ENCODE measurements at regions not wholly inside any gene's neighbourhood (a gene's known extent, or its start where the extent isn't known, plus 50 kb on each side); places are given as distances from the start of the nearest gene placed in this dataset.
A peak's percentile ranks its signal among the peaks of the same experiment; 100 is the strongest.
"Not testable (repeated sequence)": the region's sequence is repeated elsewhere in the genome, so short reads cannot be mapped to it uniquely, and the experiment has no call there.

GRCh38 chr2:87634106-87634505, 113.8 kb upstream of the PLGLB2 start:
- H3K36me3 ChIP-seq (ENCODE audit: low read depth, low read length); ATAC-seq; H3K4me3 ChIP-seq (ENCODE audit: low read length); H3K4me1 ChIP-seq (ENCODE audit: insufficient read depth, low read length); H3K9me2 ChIP-seq (replicated peaks; ENCODE audit: low read length); H3K9ac ChIP-seq (ENCODE audit: low read length); H3K9me3 ChIP-seq (ENCODE audit: low read length); H3K27me3 ChIP-seq (ENCODE audit: low read length); BruUV-seq (replicated peaks); POLR2A ChIA-PET (ENCODE audit: unreplicated experiment); H3F3A ChIP-seq (ENCODE audit: low read length, unreplicated experiment); DNase-seq; H3K4me2 ChIP-seq (ENCODE audit: low read length); H3K79me2 ChIP-seq (ENCODE audit: low read length); H2AFZ ChIP-seq (ENCODE audit: low read length); H3K27ac ChIP-seq (ENCODE audit: low read length); intact Hi-C loops (cut with micrococcal nuclease); H4K20me1 ChIP-seq (ENCODE audit: low read length); CTCF ChIA-PET: not testable (repeated sequence)

GRCh38 chr2:87634971-87635650, 112.8 kb upstream of the PLGLB2 start:
- peak; percentile 33; the same call in 1 of the 2 replicates for ATAC-seq
- H3K4me1 ChIP-seq (ENCODE audit: insufficient read depth, low read length); POLR2A ChIA-PET (ENCODE audit: unreplicated experiment); H3K9me2 ChIP-seq (replicated peaks; ENCODE audit: low read length); H3K4me2 ChIP-seq (ENCODE audit: low read length); H3K79me2 ChIP-seq (ENCODE audit: low read length); CTCF ChIA-PET; H3K9me3 ChIP-seq (ENCODE audit: low read length); DNase-seq; H3K36me3 ChIP-seq (ENCODE audit: low read depth, low read length); H3K4me3 ChIP-seq (ENCODE audit: low read length); intact Hi-C loops (cut with micrococcal nuclease); BruUV-seq (replicated peaks); H3K9ac ChIP-seq (ENCODE audit: low read length); H3K27me3 ChIP-seq (ENCODE audit: low read length); H3K27ac ChIP-seq (ENCODE audit: low read length); H3F3A ChIP-seq (ENCODE audit: low read length, unreplicated experiment); H4K20me1 ChIP-seq (ENCODE audit: low read length); H2AFZ ChIP-seq (ENCODE audit: low read length): not testable (repeated sequence)

DNA sequence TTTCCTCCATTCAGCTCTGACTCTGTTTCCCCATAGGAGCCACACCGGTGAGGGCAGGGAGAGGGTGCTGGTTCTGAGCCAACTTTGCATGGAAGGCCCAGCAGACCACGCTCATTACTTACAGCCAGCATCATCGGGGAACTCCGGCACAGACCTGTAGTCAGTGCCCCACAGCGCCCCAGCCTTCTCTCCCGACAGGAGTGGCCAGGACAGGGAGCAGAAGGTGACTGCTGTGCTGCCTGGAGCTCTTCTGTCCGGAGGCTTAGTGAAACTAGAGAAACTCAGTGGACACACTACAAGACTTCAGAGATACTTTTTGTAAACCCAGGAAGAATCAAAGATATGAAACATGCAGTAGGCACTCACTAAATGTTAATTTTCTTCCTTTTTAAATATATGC, 111.6 kb upstream of the PLGLB2 start:
- H3K27me3 ChIP-seq (ENCODE audit: low read length); ATAC-seq; H3K4me1 ChIP-seq (ENCODE audit: insufficient read depth, low read length); intact Hi-C loops (cut with micrococcal nuclease); H2AFZ ChIP-seq (ENCODE audit: low read length); H3K4me2 ChIP-seq (ENCODE audit: low read length); H3K79me2 ChIP-seq (ENCODE audit: low read length); H3F3A ChIP-seq (ENCODE audit: low read length, unreplicated experiment); DNase-seq; H3K9me2 ChIP-seq (replicated peaks; ENCODE audit: low read length); H3K9ac ChIP-seq (ENCODE audit: low read length); H3K4me3 ChIP-seq (ENCODE audit: low read length); POLR2A ChIA-PET (ENCODE audit: unreplicated experiment); H4K20me1 ChIP-seq (ENCODE audit: low read length); H3K36me3 ChIP-seq (ENCODE audit: low read depth, low read length); BruUV-seq (replicated peaks); H3K9me3 ChIP-seq (ENCODE audit: low read length); H3K27ac ChIP-seq (ENCODE audit: low read length); CTCF ChIA-PET: not testable (repeated sequence)

DNA sequence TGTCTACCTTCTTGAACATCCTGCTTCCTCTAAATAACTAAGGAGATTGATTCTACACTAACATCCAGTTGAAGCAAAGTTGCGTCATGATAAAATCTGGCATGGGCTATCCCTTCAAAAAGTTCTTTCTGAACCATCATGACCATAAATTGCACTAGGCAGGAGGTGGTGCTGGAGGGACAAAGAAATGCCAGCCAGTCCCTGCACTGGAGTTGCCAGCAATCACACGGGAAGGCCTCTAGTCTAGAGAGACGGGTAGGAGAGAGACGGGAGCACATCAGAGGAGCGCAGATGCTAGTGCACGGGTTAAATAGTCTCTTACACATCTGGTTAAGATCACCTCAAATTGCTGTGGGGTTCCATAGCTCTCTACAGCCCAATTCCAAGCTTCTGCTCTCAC, 111.2 kb upstream of the PLGLB2 start:
- H3K4me1 ChIP-seq (ENCODE audit: insufficient read depth, low read length); H3K27ac ChIP-seq (ENCODE audit: low read length); POLR2A ChIA-PET (ENCODE audit: unreplicated experiment); ATAC-seq; H3K79me2 ChIP-seq (ENCODE audit: low read length); DNase-seq; H3K9me3 ChIP-seq (ENCODE audit: low read length); H3K4me2 ChIP-seq (ENCODE audit: low read length); H3K9me2 ChIP-seq (replicated peaks; ENCODE audit: low read length); H3F3A ChIP-seq (ENCODE audit: low read length, unreplicated experiment); BruUV-seq (replicated peaks); intact Hi-C loops (cut with micrococcal nuclease); H2AFZ ChIP-seq (ENCODE audit: low read length); H4K20me1 ChIP-seq (ENCODE audit: low read length); CTCF ChIA-PET; H3K4me3 ChIP-seq (ENCODE audit: low read length); H3K9ac ChIP-seq (ENCODE audit: low read length); H3K27me3 ChIP-seq (ENCODE audit: low read length); H3K36me3 ChIP-seq (ENCODE audit: low read depth, low read length): not testable (repeated sequence)

- H3K79me2 ChIP-seq (ENCODE audit: low read length); intact Hi-C loops (cut with micrococcal nuclease); H3K4me2 ChIP-seq (ENCODE audit: low read length); H3K9ac ChIP-seq (ENCODE audit: low read length); H3K4me1 ChIP-seq (ENCODE audit: insufficient read depth, low read length); H3K36me3 ChIP-seq (ENCODE audit: low read depth, low read length); DNase-seq; H3F3A ChIP-seq (ENCODE audit: low read length, unreplicated experiment); BruUV-seq (replicated peaks); H3K27me3 ChIP-seq (ENCODE audit: low read length); ATAC-seq; POLR2A ChIA-PET (ENCODE audit: unreplicated experiment); H3K9me2 ChIP-seq (replicated peaks; ENCODE audit: low read length); H3K27ac ChIP-seq (ENCODE audit: low read length); H3K4me3 ChIP-seq (ENCODE audit: low read length); H3K9me3 ChIP-seq (ENCODE audit: low read length); CTCF ChIA-PET; H4K20me1 ChIP-seq (ENCODE audit: low read length); H2AFZ ChIP-seq (ENCODE audit: low read length): not testable (repeated sequence)
These were observed 110.5 kb upstream of the PLGLB2 start for GRCh38 chr2:87637249-87637990.

- ATAC-seq = not testable (repeated sequence)
These were observed 109.6 kb upstream of the PLGLB2 start for GRCh38 chr2:87638114-87638807.

More at GRCh38 chr2:87638114-87638807, 109.6 kb upstream of the PLGLB2 start:
- H3K27ac ChIP-seq (ENCODE audit: low read length); H3K36me3 ChIP-seq (ENCODE audit: low read depth, low read length); H3K9ac ChIP-seq (ENCODE audit: low read length); H3K4me2 ChIP-seq (ENCODE audit: low read length); H3K79me2 ChIP-seq (ENCODE audit: low read length); CTCF ChIA-PET; intact Hi-C loops (cut with micrococcal nuclease); H3K4me1 ChIP-seq (ENCODE audit: insufficient read depth, low read length); POLR2A ChIA-PET (ENCODE audit: unreplicated experiment); H3K4me3 ChIP-seq (ENCODE audit: low read length); BruUV-seq (replicated peaks); H3F3A ChIP-seq (ENCODE audit: low read length, unreplicated experiment); H3K9me2 ChIP-seq (replicated peaks; ENCODE audit: low read length); H2AFZ ChIP-seq (ENCODE audit: low read length); H4K20me1 ChIP-seq (ENCODE audit: low read length); H3K9me3 ChIP-seq (ENCODE audit: low read length); H3K27me3 ChIP-seq (ENCODE audit: low read length); DNase-seq: not testable (repeated sequence)

Measured in PC-3 (cell line).